ENCODE measurements at regions not wholly inside any gene's neighbourhood (a gene's known extent, or its start where the extent isn't known, plus 50 kb on each side); places are given as distances from the start of the nearest gene placed in this dataset.

DNA sequence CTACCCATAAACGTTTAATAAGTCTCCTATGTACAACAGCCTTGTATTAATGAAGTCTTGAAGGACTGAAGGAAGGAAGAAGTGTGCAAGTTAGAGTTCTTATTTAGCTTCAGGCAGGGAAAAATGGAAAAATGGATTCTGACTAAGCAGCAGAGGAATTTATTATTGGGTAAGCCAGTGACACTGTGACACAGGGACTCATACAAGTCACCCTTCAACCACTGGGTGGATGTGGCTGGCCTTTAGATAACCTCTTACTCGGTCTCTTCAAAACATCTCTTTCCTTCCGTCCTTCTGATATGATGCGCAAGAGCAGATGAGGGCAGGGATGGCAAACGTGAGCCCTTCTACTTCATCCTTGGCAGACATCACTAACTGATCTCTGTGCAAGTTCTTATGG lies 145.6 kb downstream of the DHX35 start:
- Histone ChIP-seq H3K4me1 (replicated peaks in 1 of 4; ENCODE audit: control insufficient read depth in 3 of 4, insufficient read depth in 4 of 4, low read length in 3 of 4) (peaks cover 1 to 14% (median 5%) of the 10 kb centered on the region in 4 experiments; a peak in 6 of 7 replicates), H3K79me1 (ENCODE audit: low read depth, low read length) (no peaks in the 10 kb centered on the region), H3K27me3 (replicated peaks in 1 of 4; ENCODE audit: control insufficient read depth in 3 of 4, extremely low read depth in 1 of 4, insufficient read depth in 3 of 4, low read length in 3 of 4) (no peaks in the 10 kb centered on the region), H4K5ac (ENCODE audit: insufficient read length, low read depth, low read length) (no peak overlapping the region), H2AK5ac (ENCODE audit: low read depth, low read length) (no peak overlapping the region), H2AFZ (ENCODE audit: low read length) (no peak overlapping the region), H3K23me2 (ENCODE audit: low read depth, low read length) (peaks cover 5% of the 10 kb centered on the region; the same call in 1 of the 2 replicates), H3K36me3 (ENCODE audit: control insufficient read depth in 2 of 4, insufficient read depth in 4 of 4, low read length in 3 of 4) (no peaks in the 10 kb centered on the region), H2BK5ac (ENCODE audit: low read depth, low read length) (no peak overlapping the region), H2BK12ac (ENCODE audit: low read depth, low read length) (no peak overlapping the region), H3K56ac (replicated peaks; ENCODE audit: insufficient read length, low read depth, low read length) (no peak overlapping the region), H4K91ac (replicated peaks; ENCODE audit: insufficient read length, low read length) (no peak overlapping the region), H2BK120ac (replicated peaks; ENCODE audit: low read depth, low read length) (no peak overlapping the region), H2BK20ac (ENCODE audit: low read length) (no peak overlapping the region), H3K14ac (ENCODE audit: insufficient read length) (no peak overlapping the region), H3K9ac (replicated peaks in 1 of 4; ENCODE audit: extremely low read depth in 1 of 4, low read depth in 3 of 4, low read length in 3 of 4) (no peak overlapping the region), H3K79me2 (ENCODE audit: control insufficient read depth in 1 of 2, insufficient read depth in 2 of 2, low read length in 2 of 2) (no peaks in the 10 kb centered on the region), H3K4ac (replicated peaks; ENCODE audit: insufficient read length, low read depth, low read length) (no peak overlapping the region), H3K27ac (ENCODE audit: low read depth, low read length) (no peak overlapping the region), H3K9me3 (ENCODE audit: insufficient read depth in 2 of 2, low read depth in 1 of 2, low read length in 1 of 2) (peaks cover 0 to 4% of the 10 kb centered on the region in 2 experiments; a peak in 2 of 4 replicates), H3K18ac (ENCODE audit: extremely low read depth, low read length) (no peak overlapping the region), H4K20me1 (replicated peaks in 1 of 2; ENCODE audit: control insufficient read depth in 1 of 2, insufficient read depth in 2 of 2, low read length in 2 of 2) (peaks cover 0 to 3% of the 10 kb centered on the region in 2 experiments), H3K4me3 (ENCODE audit: extremely low read depth in 1 of 4, insufficient read depth in 2 of 4, low read depth in 3 of 4, low read length in 4 of 4) (no peak overlapping the region), H2BK15ac (ENCODE audit: low read length) (no peak overlapping the region), H4K8ac (ENCODE audit: extremely low read depth, insufficient read depth, low read length) (no peak overlapping the region), H3K23ac (ENCODE audit: insufficient read length) (no peak overlapping the region), H3K4me2 (ENCODE audit: insufficient read depth in 1 of 2, low read depth in 2 of 2, low read length in 2 of 2) (no peak overlapping the region)
- CTCF ChIA-PET (ENCODE audit: partially characterized antibody): interaction anchor here (0.8 to 3.3 kb wide), 5 partner anchors 26 to 58 kb away, joined by 3 to 14 read pairs (median 3); no protein-coding TSS in a partner anchor
- POLR2A ChIA-PET (ENCODE audit: partially characterized antibody): no interaction called here
- no peak for FAIRE-seq
- TF ChIP-seq JUND (IDR thresholded peaks at IDR 0.05; ENCODE audit: low read length): no peak
- no peak for TF ChIP-seq SIRT6 (IDR thresholded peaks at IDR 0.05; ENCODE audit: low read length)
- TF ChIP-seq TEAD4 (IDR thresholded peaks at IDR 0.05; ENCODE audit: low read depth, low read length): no peak
- TF ChIP-seq KDM4A (IDR thresholded peaks at IDR 0.05; ENCODE audit: low read depth, low read length, severe bottlenecking): no peak
- no peak for TF ChIP-seq SP2 (IDR thresholded peaks at IDR 0.05; ENCODE audit: low read length)
- TF ChIP-seq SAP30 (IDR thresholded peaks at IDR 0.05; ENCODE audit: insufficient read depth, insufficient replicate concordance, low read length): no peak
- no peak for TF ChIP-seq BCL11A (IDR thresholded peaks at IDR 0.05; ENCODE audit: low read depth in 2 of 2, low read length in 2 of 2)
- TF ChIP-seq CEBPB (IDR thresholded peaks at IDR 0.05; ENCODE audit: low read depth, low read length): no peak
- no peak for TF ChIP-seq TAF7 (optimal IDR thresholded peaks at IDR 0.05; ENCODE audit: borderline replicate concordance, low read depth, low read length)
- TF ChIP-seq HDAC6 (IDR thresholded peaks at IDR 0.05; ENCODE audit: low read depth, low read length): no peak
- TF ChIP-seq ZNF274 (IDR thresholded peaks at IDR 0.05; ENCODE audit: borderline replicate concordance, extremely low read depth, low read length): no peak
- no peak for TF ChIP-seq KDM5A (IDR thresholded peaks at IDR 0.05; ENCODE audit: low read length)
- no peak for TF ChIP-seq RFX5 (IDR thresholded peaks at IDR 0.05; ENCODE audit: borderline replicate concordance, low read depth, low read length)
- TF ChIP-seq BRCA1 (IDR thresholded peaks at IDR 0.05; ENCODE audit: low read depth, low read length): no peak
- no peak for TF ChIP-seq FOSL1 (IDR thresholded peaks at IDR 0.05; ENCODE audit: insufficient read depth, low read depth, low read length)
- WGBS, 2 experiments (ENCODE audit: extremely low coverage in 1 of 2, insufficient coverage in 1 of 2, insufficient read length in 1 of 2, insufficient replicate concordance in 2 of 2, low coverage in 1 of 2, low lambda C conversion rate in 2 of 2, missing lambda C conversion rate in 1 of 2): 87% methylated on average over 5 of the region's 5 CpGs; no CpG with 5 or more reads in 1 of the 2 experiments
- no peak for DNase-seq (ENCODE audit: low read depth in 1 of 2, low spot score in 2 of 2)
